Prostate gland (tissue), 2 donors: ENCODE measurements at regions not wholly inside any gene's neighbourhood (a gene's known extent, or its start where the extent isn't known, plus 50 kb on each side); places are given as distances from the start of the nearest gene placed in this dataset.

Experiments
- DNase-seq: peaks from one replicate; pipeline ENCODE4 v3.0.0-alpha.2; 2019; ENCODE audit warnings: low spot score
- H3K27ac ChIP-seq, 2 donors: fragments of 200-600 bp; sonication (generic); 2 replicates each; pipeline ENCODE4 v1.5.1; 2017 to 2019
- H3K27me3 ChIP-seq: fragments of 200-600 bp; sonication (generic); replicated peaks from 2 replicates; pipeline ENCODE4 v1.5.1; 2019; ENCODE audit not compliant: insufficient read depth
- H3K36me3 ChIP-seq, 2 donors: fragments of 200-600 bp; sonication (generic); 1 replicate in 1 of 2; 2 replicates in 1 of 2; pipeline versions ENCODE4 v1.5.1 to v1.8.1; 2017 to 2019
- H3K4me1 ChIP-seq: fragments of 200-600 bp; sonication (generic); replicated peaks from 2 replicates; pipeline ENCODE4 v1.5.1; 2019
- H3K4me3 ChIP-seq, 2 donors: fragments of 200-600 bp; sonication (generic); 2 replicates each; pipeline ENCODE4 v1.5.1; 2017 to 2019
- H3K9me3 ChIP-seq: fragments of 200-600 bp; sonication (generic); 2 replicates; pipeline ENCODE4 v1.5.1; 2017
- POLR2A ChIP-seq: fragments of 450-650 bp; IDR thresholded peaks from one replicate; pipeline ENCODE4 v1.6.1; 2016; ENCODE audit warnings: antibody characterized with exemption, mild to moderate bottlenecking
- POLR2AphosphoS5 ChIP-seq: sonication (generic); formaldehyde crosslinking; IDR thresholded peaks from one replicate; pipeline ENCODE4 v1.6.1; 2017; ENCODE audit warnings: antibody characterized with exemption
- WGBS: methylation state at CpG from one replicate; pipeline ENCODE4 v1.1.5; 2018; 5-methylcytosine and 5-hydroxymethylcytosine counted together
- intact Hi-C: fragments of 100-400 bp; cut with DNase I; formaldehyde crosslinking; loops from one replicate; pipeline ENCODE4 v1.14.2; 2022
- TF ChIP-seq, protein P1 (sequence below), 4 experiments: fragments of 200-600 bp in 2 of 4; fragments of 450-650 bp in 2 of 4; sonication (generic) in 2 of 4; IDR thresholded peaks; 1 replicate in 3 of 4; 2 replicates in 1 of 4; pipeline ENCODE4 v1.5.1; 2016 to 2019; ENCODE audit warnings: antibody characterized with exemption in 4 of 4, mild to moderate bottlenecking in 2 of 4, moderate library complexity in 2 of 4

DNA sequence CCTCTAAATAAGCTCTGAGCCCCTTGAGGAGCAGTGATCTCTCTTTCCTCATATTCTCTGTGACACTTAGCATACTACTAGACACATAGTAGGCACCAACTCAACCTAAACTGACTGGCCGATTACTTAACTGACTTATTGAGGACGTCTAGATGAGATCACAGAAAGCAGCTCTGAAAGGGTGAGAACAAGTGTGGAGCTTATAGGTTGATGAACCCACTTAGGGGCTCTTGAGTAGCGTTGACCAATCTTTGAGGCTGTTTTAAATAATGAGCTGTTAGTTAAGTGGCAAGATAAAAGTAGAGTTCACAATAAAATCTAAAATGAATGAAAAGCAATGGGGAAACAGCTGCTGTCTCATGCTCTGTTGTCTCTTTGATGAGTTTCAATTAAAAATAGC lies 124.7 kb upstream of the TNPO1 start:
- no peaks in the 10 kb centered on the region for H3K9me3 ChIP-seq
- no peak overlapping the region for H3K27ac ChIP-seq
- no peak for DNase-seq
- WGBS: 38% methylated on average over 3 of the region's 3 CpGs
- no peaks in the 10 kb centered on the region for H3K27me3 ChIP-seq
- TF ChIP-seq, protein P1, sequence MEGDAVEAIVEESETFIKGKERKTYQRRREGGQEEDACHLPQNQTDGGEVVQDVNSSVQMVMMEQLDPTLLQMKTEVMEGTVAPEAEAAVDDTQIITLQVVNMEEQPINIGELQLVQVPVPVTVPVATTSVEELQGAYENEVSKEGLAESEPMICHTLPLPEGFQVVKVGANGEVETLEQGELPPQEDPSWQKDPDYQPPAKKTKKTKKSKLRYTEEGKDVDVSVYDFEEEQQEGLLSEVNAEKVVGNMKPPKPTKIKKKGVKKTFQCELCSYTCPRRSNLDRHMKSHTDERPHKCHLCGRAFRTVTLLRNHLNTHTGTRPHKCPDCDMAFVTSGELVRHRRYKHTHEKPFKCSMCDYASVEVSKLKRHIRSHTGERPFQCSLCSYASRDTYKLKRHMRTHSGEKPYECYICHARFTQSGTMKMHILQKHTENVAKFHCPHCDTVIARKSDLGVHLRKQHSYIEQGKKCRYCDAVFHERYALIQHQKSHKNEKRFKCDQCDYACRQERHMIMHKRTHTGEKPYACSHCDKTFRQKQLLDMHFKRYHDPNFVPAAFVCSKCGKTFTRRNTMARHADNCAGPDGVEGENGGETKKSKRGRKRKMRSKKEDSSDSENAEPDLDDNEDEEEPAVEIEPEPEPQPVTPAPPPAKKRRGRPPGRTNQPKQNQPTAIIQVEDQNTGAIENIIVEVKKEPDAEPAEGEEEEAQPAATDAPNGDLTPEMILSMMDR (IDR thresholded peaks at IDR 0.05): no peak
- no peak for TF ChIP-seq POLR2A
- TF ChIP-seq POLR2AphosphoS5: no peak
- H3K36me3 ChIP-seq: no peaks in the 10 kb centered on the region
- H3K4me3 ChIP-seq: no peak overlapping the region
- intact Hi-C loops: no loop called here
- H3K4me1 ChIP-seq: no peaks in the 10 kb centered on the region

DNA sequence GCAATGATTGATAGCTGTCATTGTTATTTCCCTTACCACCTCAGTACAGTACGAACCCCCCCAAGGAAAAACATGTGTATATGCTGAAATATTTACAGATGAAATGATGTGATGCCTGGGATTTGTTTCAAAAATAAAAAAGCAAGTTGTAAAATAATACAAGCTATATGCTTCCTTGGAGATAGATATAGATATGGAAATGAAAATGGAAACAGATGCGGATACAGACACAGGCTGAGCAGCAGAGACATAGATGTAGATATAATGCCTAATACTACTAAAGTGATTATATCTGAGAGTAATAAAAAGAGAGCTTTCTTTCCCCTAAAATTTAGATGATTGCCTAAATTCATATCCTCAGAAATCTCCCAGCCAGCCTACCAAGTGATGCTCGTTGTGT lies 127.5 kb upstream of the TNPO1 start:
- TF ChIP-seq POLR2AphosphoS5 (no peak), POLR2A (no peak)
- TF ChIP-seq, protein P1 (IDR thresholded peaks at IDR 0.05): no peak
- Histone ChIP-seq H3K4me1 (no peaks in the 10 kb centered on the region), H3K36me3 (no peaks in the 10 kb centered on the region), H3K9me3 (no peaks in the 10 kb centered on the region), H3K4me3 (no peak overlapping the region), H3K27me3 (no peaks in the 10 kb centered on the region), H3K27ac (no peak overlapping the region)
- WGBS: 86% methylated on average over 3 of the region's 3 CpGs
- no peak for DNase-seq
- intact Hi-C loops: no loop called here

DNA sequence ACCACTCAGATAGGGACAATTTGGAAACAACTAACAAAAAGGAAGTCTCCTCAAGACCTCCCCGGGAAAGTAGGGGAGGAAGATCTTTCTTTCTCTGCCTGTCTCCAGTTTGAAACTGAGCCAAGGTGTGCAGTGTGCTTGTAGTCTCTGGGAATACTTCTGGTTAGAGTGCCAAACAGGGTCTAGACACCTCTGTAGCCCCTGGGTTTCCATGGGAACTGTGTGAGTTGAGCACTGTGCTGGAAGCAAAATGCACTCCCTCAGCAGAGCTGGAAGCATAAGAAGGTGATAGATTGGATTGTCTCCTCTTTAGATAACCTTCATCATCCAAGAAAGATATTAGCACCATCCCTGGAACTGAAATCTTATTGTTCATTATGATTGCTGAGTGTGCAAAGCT lies 129.2 kb upstream of the TNPO1 start:
- H3K27me3 ChIP-seq: no peaks in the 10 kb centered on the region
- no peak overlapping the region for H3K4me3 ChIP-seq
- H3K27ac ChIP-seq: no peak overlapping the region
- 42% methylated on average over 1 of the region's 1 CpG for WGBS
- no peaks in the 10 kb centered on the region for H3K36me3 ChIP-seq
- DNase-seq: no peak
- intact Hi-C loops: no loop called here
- no peaks in the 10 kb centered on the region for H3K4me1 ChIP-seq
- H3K9me3 ChIP-seq: no peaks in the 10 kb centered on the region
- TF ChIP-seq POLR2AphosphoS5: no peak
- TF ChIP-seq, protein P1 (IDR thresholded peaks at IDR 0.05): no peak
- TF ChIP-seq POLR2A: no peak

DNA sequence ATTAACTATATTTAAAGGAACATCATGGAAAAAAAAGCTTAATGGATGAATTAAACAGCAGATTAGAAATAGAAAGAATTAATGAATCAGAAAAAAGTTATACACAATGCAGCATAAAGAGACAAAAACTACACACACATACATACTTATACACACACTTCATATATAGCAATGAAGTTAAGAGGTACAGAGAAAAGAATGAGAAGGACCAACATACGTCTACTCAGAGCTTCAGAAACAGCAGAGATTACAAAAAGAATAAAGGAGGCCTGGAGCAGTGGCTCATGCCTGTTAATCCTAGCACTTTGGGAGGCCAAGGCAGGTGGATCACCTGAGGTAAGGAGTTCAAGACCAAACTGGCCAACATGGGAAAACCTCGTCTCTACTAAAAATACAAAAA lies 133.9 kb upstream of the TNPO1 start:
- TF ChIP-seq, protein P1 (IDR thresholded peaks at IDR 0.05): no peak
- TF ChIP-seq POLR2A: no peak
- H3K9me3 ChIP-seq: no peaks in the 10 kb centered on the region
- H3K27me3 ChIP-seq: no peaks in the 10 kb centered on the region
- no peaks in the 10 kb centered on the region for H3K4me1 ChIP-seq
- DNase-seq: no peak
- H3K27ac ChIP-seq: no peak overlapping the region
- H3K4me3 ChIP-seq: no peak overlapping the region
- intact Hi-C loops: no loop called here
- no peaks in the 10 kb centered on the region for H3K36me3 ChIP-seq
- WGBS: 89% methylated on average over 2 of the region's 2 CpGs

DNA sequence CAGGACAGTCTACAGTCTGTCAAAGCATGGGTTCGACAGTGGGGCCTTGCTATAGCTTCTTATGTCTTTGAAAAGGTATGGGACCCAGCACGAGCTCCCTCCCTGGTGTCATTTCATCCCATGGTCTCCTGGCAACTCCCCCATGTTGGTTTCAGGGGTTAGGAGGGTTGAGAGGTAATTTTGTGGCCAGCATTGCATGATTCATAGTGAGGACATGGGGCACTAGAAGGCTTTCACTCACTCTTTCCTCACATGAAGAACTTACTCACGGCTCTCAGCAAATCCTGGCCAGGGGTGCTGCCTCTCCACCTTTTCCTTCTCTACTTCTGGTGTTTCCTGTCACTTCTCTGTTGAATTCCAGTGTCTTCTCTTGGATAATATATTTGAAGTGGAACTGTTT lies 134.7 kb upstream of the TNPO1 start:
- Histone ChIP-seq H3K4me3 (no peak overlapping the region), H3K4me1 (no peaks in the 10 kb centered on the region), H3K36me3 (no peaks in the 10 kb centered on the region), H3K9me3 (no peaks in the 10 kb centered on the region), H3K27ac (no peak overlapping the region), H3K27me3 (no peaks in the 10 kb centered on the region)
- DNase-seq: no peak
- intact Hi-C loops: no loop called here
- TF ChIP-seq, protein P1 (IDR thresholded peaks at IDR 0.05): no peak
- TF ChIP-seq POLR2AphosphoS5: no peak
- no peak for TF ChIP-seq POLR2A
- 93% methylated on average over 3 of the region's 3 CpGs for WGBS
